ENCODE measurements at regions not wholly inside any gene's neighbourhood (a gene's known extent, or its start where the extent isn't known, plus 50 kb on each side); places are given as distances from the start of the nearest gene placed in this dataset.

DNA sequence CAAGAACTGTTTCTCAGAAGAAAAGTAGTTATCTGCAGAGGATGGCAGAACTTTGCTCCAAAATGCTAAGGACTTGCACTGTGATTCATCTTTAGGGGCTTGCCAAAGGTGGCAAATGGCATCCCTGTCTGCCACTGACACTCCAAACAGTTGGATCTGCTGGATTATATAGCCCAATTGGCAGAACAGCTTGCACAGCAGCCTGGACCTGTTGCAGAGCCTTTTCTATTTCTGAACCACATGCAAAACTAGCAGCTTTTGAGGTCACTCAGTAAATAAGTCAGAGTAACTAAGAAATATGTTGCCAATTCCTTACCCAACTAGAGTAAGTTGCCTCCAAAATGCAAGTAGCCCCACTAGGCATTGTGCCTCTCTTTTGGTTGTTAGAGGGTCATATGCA lies 397.5 kb upstream of the NOVA1 start:
- no peak for DNase-seq (ENCODE audit: low spot score)

DNA sequence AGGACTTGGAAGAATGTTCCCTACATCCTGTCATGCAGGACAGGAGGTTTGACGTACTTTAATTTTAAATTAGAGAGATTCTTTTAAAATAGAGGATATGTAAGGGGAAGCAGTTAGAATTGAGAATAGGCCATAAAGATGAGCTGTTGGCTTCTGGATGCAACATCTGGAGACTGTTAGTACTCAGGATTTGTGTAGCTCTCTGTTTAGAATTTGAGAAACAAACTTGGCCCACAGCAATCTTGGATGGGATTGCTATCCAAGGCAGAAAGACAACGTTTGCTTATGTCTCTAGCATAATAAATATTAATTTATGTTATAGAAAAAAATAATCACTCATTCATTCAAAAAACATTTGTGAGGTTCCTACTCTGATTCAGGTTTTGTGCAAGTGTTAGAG lies 398.4 kb upstream of the NOVA1 start:
- no peak for DNase-seq (ENCODE audit: low spot score)

DNA sequence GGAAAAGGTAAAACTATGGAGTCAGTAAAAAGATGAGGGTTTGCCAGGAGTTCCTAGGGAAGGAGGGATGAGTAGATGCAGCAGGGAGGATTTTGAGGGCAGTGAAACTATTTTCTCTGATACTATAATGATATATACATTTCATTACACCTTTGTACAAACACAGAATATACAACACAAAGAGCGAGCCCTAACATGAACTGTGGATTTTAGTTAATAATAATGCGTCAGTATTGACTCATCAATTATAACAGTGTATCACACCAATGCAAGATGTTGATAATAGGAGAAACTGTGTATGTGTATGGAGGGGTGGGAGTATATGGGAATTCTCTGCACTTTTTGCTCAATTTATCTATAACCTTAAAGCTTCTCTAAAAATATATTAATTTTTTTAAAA lies 404.3 kb upstream of the NOVA1 start:
- DNase-seq (ENCODE audit: low spot score) = no peak

DNA sequence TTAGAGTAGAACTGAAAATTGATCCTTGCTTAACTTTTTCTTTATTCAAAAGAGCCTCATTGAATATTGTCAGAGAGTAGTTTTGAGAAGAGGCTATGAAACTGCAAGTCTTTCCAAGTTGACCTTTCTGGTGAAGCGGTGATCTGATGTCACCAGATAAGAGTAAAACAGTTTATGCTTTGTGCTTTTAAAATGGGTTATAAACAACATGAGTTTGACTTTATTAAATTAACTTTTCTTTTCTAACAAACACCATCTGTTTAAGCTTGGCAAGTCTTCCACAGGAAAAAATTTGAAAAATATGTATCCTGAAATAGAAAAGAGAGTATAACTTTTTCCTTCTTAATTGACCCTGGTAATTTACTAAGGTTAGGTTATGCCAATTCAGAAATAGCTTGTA lies 408.7 kb upstream of the NOVA1 start:
- no peak for DNase-seq (ENCODE audit: low spot score)

DNA sequence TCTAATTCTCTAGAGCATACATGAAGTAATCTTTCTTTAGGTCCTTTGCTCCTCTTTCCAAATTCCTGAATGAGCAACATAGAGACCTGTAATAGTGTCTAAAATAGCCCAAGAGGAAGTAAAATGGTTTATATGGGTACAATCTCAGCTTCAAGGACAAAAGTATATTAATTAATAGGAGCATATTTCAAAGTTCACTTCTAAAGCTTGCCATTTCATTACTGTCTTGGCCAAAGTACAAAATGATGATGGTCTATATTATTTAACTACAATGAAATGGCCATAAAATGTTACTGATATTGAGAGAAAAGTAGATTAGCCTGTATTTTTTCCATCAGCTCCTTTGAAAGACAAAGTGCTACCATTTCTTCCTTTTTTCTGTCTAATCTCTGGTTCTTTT lies 410.4 kb upstream of the NOVA1 start:
- no peak for DNase-seq (ENCODE audit: low spot score)

DNA sequence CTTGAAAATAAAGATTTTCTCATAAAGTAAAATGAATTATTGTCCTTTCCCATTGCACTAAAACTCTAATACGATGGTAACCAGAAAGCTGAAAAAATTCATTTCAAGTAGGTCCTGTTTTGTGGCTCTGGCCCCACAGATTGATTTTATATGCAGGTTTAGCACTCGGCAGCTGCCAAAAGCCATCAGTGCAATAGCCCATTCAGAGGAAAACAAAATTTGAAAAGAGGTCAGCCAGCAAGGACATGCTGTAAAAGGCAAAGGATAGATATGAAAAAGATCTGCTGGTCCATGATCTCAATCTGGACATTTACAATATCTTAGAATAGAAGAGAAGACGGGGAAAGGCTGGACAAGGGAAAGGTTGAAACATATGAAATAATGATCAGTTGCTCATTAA lies 414.8 kb upstream of the NOVA1 start:
- no peak for DNase-seq (ENCODE audit: low spot score)

DNA sequence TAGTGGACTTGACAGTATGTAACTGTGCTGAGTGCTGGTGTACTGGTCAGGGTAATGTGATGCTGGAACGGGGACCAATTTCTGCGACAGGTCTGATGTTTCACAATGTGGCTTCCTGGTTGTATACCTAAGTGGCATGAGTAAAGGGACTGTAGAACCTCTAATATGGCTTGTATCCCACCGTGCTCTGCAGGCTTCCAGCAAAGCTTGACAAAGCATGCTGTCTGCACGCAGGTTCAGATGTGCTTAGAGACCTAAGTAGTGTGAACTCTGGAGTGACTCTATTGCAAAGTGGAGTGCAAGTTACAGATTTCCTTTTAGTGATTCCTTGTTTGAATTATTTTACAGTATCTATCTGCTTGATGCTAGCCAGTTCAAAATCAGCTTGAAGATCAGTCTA lies 415.8 kb upstream of the NOVA1 start:
- no peak for DNase-seq (ENCODE audit: low spot score)

DNA sequence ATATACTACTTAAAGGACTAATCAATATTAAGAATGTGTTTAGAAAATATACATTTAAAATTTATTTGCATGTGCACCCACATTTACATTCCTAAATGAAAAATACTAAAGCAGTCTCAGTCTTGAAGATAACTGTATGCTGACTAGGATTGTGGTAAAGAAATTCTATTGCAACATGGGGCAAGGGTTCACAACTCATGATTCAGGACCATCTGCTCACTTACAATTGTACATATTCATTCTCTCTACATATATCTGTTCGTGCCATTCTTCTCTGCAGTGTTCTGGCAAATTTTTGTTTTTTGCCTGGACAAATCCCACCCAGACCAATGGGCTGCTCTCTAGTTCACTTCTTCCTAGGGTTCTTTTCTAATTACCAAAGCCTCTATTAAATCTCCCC lies 417.2 kb upstream of the NOVA1 start:
- DNase-seq (ENCODE audit: low spot score) = no peak

DNA sequence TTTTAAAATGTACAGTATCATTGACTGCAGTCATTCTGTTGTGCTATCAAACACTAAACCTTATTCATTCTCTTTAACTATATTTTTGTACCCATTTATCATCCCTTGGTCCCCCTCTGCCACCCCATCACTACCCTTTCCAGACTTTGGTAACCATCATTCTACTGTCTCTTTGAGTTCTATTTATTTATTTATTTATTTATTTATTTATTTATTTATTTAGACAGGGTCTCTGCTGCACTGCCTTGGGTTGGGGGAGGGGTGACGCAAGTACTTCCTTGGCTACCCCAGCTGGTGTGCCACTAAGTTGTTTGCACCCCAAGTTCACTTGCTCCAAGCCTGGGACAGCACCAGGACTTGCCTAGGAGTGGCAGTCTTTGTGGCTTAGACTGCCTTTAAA lies 427.8 kb upstream of the NOVA1 start:
- DNase-seq (ENCODE audit: low spot score) = no peak

DNA sequence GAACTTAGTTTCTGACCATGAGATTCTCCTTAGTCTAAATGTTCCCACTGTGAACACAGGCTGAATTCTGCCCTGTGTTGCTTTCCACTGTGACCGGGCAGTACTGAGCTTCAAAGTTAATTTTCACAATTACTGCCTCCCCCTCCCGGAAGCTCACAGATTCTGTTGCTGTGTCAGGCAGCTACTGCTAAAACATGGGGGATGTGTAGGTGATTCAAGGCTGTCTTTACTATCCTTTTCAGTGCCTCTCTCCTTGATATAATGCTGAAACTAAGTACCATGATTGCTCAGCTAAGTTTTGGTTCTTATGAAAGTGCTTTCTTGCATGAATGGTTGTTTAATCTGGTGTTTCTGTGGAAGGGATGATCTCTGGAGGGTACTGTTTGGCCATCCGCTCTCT lies 428.3 kb upstream of the NOVA1 start:
- DNase-seq (ENCODE audit: low spot score) = no peak

DNA sequence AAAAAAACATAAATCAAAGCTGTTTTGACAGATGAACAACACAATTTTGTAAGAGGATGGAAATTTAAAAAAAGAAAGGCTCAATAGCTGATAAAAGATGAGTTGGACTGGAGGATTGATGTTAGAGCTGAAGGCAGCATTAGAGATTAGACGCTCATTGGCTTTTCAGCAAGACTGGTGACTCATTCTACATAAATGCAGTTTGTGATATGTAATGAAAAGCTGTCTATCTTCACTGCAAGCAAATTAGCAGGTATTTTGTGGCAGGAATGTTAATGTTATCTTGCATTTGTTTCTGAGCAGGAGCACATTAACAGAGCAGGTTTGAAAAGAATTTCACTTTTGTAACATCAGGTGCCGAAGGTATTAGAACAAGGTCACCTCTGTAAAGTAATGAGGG lies 442.7 kb upstream of the NOVA1 start:
- no peak for DNase-seq (ENCODE audit: low spot score)

DNA sequence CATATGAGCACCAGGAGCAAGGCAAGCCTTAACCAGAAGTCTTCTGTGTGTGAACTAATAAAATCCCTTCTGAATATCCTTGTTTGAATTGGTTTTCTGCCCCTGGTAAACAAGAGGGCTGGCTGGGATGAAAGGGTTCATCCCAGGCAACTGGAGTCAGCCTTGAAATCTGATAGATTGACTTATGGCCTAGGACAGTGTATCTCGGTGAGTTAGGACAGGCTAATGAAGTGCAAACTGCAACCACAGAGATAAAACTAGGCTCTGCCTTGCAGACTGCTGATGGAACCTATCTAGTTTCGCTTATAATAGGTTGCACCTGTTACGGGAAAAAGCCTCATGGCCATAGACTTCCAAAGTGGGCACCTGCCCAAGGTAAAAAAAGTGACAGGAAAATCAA lies 451.9 kb upstream of the NOVA1 start:
- no peak for DNase-seq (ENCODE audit: low spot score)

DNA sequence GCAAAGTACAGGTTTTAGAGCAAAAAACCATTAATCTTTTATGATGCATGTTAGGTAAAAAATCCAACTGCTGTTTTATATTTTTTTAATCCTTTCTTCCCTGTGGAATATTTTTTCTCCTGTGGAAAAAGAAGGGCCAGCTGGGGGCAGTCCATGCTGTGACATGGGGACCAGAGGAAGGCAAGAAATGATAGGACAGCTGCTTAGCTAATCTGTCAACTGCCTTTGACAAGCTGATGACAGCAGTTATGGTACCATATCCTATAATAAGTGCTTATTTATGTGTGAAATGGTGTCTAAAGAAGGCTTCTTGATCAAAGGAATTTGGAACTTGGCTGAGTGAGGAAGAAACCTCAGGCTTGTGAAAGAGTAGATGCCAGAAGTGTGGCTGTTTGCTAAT lies 452.4 kb upstream of the NOVA1 start:
- DNase-seq (ENCODE audit: low spot score) = no peak

DNA sequence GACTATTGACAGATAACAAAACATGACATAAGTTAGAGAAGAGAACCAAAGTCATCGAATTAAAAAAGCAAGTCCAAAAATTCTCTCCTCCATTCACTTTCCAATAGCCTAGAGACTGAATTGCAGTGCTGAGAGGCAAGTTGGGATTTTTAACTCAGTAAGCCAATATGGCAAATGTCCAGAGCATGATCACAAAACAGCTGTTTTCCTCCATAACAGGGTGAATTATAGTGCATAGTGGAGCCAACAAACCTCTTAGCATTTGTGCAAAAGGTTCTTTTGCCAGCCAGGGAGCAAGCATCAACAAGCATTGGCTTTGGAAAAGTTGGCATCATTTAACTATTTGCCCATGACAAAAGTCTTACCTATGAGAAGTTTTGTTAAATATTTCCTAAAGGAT lies 458.8 kb upstream of the NOVA1 start:
- DNase-seq (ENCODE audit: low spot score) = no peak

DNA sequence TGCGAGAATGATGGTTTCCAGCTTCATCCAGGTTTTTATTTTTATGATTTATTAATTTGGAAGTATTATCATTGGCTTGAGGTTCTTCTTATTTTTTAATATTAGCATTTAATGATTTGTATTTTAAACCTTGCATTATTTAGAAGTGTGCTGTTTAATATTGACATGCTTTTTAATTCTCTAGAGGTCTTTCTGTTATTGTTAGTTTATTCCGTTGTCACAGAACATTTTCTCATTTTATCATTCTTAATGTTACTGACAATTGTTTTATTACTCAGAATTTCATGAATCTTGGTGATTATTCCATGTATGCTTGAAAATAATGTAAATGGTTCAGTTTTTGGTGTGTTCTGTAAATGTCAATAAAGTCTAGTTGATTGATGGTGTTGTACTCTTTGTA lies 463.5 kb upstream of the NOVA1 start:
- no peak for DNase-seq (ENCODE audit: low spot score)

DNA sequence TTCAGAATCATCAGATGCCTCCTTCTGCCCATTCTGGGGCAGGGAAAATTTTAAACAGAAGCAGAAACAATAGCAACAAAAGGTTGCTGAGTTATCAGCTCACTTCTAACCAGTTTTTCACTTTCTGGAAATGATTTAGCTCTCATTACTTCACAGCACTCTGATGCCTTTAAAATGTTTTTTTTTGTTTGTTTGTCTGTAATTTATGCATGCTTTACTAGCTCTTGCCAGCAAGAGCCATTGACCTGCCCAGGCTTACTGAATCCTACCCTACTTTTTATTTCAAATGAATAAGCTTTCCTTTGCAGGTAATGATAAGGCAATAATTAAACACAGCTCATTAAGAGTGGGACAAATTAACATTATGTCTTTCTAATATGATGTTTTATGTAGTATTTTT lies 466.1 kb upstream of the NOVA1 start:
- no peak for DNase-seq (ENCODE audit: low spot score)

DNA sequence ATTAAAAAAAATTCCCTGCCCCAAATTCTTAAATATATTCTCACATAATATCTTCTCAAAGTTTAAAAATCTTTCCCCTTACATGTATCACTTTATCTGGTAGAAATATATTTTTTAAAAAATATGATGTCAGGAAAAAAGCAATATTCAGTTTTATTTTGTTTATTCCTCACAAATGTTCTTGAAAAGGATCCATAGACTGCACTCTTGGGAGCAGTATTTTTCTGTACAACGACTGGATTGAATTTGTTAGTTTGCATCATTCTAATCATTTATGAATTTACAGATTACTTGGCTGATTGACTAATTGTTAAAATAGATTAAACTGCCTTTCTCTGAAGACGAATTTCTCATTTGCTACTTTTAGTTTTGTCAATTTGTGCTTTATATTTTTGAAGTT lies 468.1 kb upstream of the NOVA1 start:
- no peak for DNase-seq (ENCODE audit: low spot score)

DNA sequence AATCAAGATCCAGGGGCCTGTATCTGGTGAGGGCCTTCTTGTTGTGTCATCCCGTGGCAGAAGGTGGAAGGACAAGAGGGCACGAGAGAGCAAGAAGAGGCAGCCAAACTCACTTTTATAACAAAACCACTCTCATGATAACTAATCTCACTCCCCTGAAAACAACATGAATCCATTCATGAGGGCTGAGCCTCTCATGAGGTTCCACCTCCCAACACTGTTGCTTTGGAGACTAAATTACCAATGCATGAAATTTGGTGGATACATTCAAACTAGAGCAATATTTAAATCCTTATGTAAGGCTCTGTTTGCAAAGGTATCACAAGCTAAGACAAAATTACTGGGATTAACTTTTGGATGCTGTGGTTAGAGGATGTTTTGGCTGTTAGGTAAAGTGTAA lies 470.1 kb upstream of the NOVA1 start:
- DNase-seq (ENCODE audit: low spot score) = no peak

DNA sequence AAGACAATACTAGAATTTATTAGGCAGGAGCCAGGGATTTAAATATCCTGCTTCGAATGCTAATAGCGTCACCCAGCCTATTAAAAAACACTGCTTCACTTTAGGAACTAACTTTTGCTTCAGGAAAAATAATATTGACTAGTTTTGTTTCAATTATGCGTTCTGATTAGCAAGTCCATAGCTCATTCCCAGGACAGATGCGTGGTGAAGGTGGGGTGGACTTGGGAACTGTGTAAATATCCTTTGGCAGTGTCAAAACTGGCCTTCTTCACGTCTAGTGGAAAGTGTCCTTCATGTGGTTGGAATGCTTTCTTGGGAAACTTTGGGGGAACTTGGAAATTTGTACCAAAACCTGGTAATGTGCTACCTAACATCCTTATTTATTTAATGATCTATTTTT lies 474.8 kb upstream of the NOVA1 start:
- no peak for DNase-seq (ENCODE audit: low spot score)

DNA sequence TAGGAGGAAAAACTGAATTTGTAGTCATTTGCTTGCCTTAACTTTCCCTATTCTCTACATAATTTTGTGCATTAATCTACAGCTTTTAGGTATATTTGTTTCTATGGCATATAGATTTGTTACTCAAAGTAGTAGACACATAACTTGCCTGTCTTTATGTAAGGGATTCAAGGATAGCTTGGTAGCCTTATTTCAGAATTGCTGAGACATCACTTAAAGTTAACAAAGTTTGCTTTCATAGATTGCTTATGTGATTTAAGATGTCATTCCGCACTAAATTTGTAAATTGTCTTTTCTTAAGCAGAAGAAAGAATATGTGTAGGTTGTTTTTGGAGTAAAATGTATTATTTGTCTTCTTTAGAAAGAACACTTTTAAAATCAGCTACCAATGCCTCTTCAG lies 477.7 kb upstream of the NOVA1 start:
- no peak for DNase-seq (ENCODE audit: low spot score)

DNA sequence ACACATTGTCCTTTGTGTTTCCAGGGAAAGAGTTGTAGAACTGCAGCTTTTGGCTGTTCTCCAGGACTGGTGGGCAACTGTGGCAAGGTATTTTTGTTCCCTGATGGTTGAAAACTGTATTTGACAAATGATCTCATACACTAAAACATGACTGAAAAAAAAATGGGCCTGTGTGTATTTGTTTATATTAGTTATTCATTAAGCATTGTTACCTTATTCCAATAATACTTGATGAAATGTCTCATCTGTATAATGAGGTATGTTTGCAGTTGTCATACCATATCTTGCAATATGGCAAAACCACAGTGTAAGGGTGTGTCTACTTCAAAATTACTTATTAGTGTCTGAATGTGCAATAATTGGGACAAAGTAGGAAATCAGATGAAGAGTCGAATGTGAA lies 479.4 kb upstream of the NOVA1 start:
- no peak for DNase-seq (ENCODE audit: low spot score)

DNA sequence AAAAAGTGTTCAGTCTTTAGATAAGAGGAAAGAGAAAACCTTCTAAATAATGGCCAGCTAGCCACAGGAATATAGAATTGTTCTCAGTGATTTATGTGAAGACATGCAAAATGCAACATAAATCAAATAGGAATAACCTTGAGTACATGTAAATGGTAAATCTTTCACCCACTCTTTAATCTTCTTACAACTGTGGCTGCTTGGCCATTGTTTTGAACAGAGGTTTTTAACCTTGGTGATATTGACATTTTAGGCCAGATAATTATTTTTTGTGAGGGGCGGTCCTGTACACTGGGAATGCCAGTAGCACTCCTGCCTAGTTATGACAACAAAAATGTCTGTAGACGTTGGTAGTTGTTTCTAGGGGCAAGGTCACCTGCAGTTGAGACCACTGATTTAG lies 479.9 kb upstream of the NOVA1 start:
- DNase-seq (ENCODE audit: low spot score) = no peak

DNA sequence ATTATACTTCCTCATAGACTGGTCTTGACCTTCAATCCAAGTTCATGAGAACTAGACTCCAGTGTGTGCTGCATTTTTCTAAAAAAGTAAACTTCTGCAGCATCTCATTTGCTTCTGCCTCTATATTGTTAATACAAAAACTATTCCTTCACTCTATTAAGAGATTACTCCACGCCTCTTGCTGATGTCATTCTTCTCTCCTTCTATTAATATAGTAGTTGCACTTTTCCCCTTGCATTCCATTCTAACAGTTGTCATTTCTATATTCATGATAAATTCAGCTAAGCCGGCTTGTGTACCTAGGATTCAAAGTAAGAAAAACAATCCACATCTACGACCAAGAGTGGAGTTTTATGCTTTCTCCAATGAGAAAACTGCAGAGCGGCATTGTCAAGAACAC lies 480.4 kb upstream of the NOVA1 start:
- DNase-seq (ENCODE audit: low spot score) = no peak

DNA sequence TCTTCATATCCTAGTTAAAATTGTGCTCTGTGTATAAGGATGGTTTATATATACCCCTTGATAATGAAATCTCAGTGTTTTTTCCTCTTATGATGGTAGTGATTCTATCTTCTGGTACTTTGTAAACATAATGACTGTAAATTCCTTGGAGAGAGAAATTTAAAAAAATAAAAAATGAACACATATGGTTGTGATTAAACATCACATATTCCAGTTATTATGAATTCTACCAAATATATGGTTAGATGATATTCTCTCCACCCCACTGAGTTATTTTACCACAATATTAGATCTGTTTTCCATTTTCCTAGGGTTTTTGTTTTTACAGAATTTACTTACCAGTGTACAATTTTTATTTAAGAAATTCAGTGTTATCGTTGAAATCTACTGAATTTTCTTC lies 481.9 kb upstream of the NOVA1 start:
- no peak for DNase-seq (ENCODE audit: low spot score)

DNA sequence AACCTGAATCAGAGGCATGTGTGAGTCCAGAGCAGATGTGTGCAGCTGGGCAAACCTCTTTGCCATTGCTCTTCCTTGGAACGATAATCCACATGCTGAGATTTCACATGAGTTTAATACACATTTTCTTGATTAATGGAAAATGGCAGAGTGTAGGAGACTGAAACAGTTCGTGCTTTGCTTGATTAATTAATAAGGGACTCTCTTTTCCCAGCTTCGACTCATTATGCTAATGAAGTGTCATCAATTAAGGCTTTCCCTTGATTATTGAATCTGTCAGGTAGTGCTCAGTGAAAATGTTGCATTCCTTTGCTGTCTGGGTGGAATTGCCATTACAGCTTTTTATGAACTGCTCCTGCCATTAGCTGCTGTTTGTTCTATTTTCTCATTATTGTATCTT lies 487.7 kb upstream of the NOVA1 start:
- no peak for DNase-seq (ENCODE audit: low spot score)

DNA sequence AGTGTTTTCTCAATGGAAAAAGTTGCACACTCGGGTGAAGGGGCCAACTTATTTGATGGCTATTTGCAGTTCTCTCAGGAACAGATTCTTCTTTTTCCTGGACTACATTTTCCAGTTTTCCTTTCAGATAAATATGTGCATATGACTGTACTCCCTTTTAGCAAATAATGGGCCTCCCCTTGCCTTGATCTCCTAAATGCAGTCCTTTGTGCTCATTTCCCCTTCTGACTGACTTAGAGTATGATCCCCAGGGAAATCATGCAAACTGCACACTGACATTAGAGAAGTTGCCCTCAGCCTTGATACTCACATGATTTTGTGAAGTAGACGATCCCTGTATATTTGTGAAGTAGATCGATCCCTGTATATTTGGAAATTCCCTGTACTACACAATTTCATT lies 492.9 kb upstream of the NOVA1 start:
- DNase-seq (ENCODE audit: low spot score) = no peak

All from GM03348 (cell line).